Lower leg skin (tissue), 4 donors: ENCODE measurements at regions not wholly inside any gene's neighbourhood (a gene's known extent, or its start where the extent isn't known, plus 50 kb on each side); places are given as distances from the start of the nearest gene placed in this dataset.

Source experiments
- DNase-seq, 2 donors: peaks; one replicate each; pipeline ENCODE4 v3.0.0-alpha.2; 2019; ENCODE audit warnings: low spot score in 2 of 2
- H3K4me3 ChIP-seq: fragments of 200-600 bp; sonication (generic); 2 replicates; pipeline ENCODE4 v1.5.1; 2017; ENCODE audit warnings: mild to moderate bottlenecking, low read depth; ENCODE audit not compliant: poor library complexity, severe bottlenecking
- CTCF ChIP-seq, 3 donors: fragments of 450-650 bp; IDR thresholded peaks; one replicate each; pipeline ENCODE4 v1.5.1; 2016; ENCODE audit warnings: antibody characterized with exemption in 3 of 3, mild to moderate bottlenecking in 3 of 3, moderate library complexity in 2 of 3
- POLR2A ChIP-seq, 2 donors: fragments of 450-650 bp; IDR thresholded peaks; one replicate each; pipeline ENCODE4 v1.6.1; 2016 to 2017; ENCODE audit warnings: antibody characterized with exemption in 2 of 2, mild to moderate bottlenecking in 1 of 2, moderate library complexity in 1 of 2
- WGBS, 2 donors: methylation state at CpG; one replicate each; pipeline ENCODE4 v1.1.5; 2018; 5-methylcytosine and 5-hydroxymethylcytosine counted together
- intact Hi-C: fragments of 100-400 bp; cut with DNase I; formaldehyde crosslinking; loops from one replicate; pipeline ENCODE4 v1.15.0; 2023; ENCODE audit warnings: low total_unique reads

GRCh38 chr12:126767334-126767733 is 1499.6 kb upstream of the TMEM132C start:
- 87 to 94% methylated on average over 7 to 8 of the region's 8 CpGs for whole genome bisulfite sequencing, 2 donors
- intact Hi-C loops: no loop called here
- DNase-seq: no peak
- no peak overlapping the region for H3K4me3 ChIP-seq
- TF ChIP-seq POLR2A (IDR thresholded peaks at IDR 0.05) (no peak), CTCF (IDR thresholded peaks at IDR 0.05) (no peak)

GRCh38 chr12:126768517-126768916 is 1498.5 kb upstream of the TMEM132C start:
- TF ChIP-seq POLR2A (IDR thresholded peaks at IDR 0.05): no peak
- TF ChIP-seq CTCF (IDR thresholded peaks at IDR 0.05): no peak
- intact Hi-C loops: no loop called here
- no peak for DNase-seq
- no peak overlapping the region for H3K4me3 ChIP-seq
- WGBS, 2 donors: 66 to 67% methylated on average over 4 of the region's 4 CpGs

GRCh38 chr12:126770188-126770587 is 1496.8 kb upstream of the TMEM132C start:
- no peak overlapping the region for H3K4me3 ChIP-seq
- TF ChIP-seq POLR2A (IDR thresholded peaks at IDR 0.05) (no peak), CTCF (IDR thresholded peaks at IDR 0.05) (no peak)
- no peak for DNase-seq
- intact Hi-C loops: no loop called here
- 50 to 78% methylated on average over 3 of the region's 3 CpGs for WGBS, 2 donors

GRCh38 chr12:126772171-126772864 is 1494.7 kb upstream of the TMEM132C start:
- DNase-seq: no peak
- no peak for TF ChIP-seq POLR2A (IDR thresholded peaks at IDR 0.05)
- no peak for TF ChIP-seq CTCF (IDR thresholded peaks at IDR 0.05)
- 72 to 88% methylated on average over 18 of the region's 18 CpGs for WGBS, 2 donors
- no peak overlapping the region for H3K4me3 ChIP-seq
- intact Hi-C loops: no loop called here

GRCh38 chr12:126773012-126773411 is 1494.0 kb upstream of the TMEM132C start:
- DNase-seq: no peak
- intact Hi-C loops: no loop called here
- H3K4me3 ChIP-seq: no peak overlapping the region
- TF ChIP-seq POLR2A (IDR thresholded peaks at IDR 0.05) (no peak), CTCF (IDR thresholded peaks at IDR 0.05) (no peak)
- 86 to 90% methylated on average over 5 of the region's 5 CpGs for WGBS, 2 donors

- 84 to 85% methylated on average over 1 of the region's 1 CpG for WGBS, 2 donors
Measured at GRCh38 chr12:126773491-126773890, 1493.5 kb upstream of the TMEM132C start.

More at GRCh38 chr12:126773491-126773890, 1493.5 kb upstream of the TMEM132C start:
- DNase-seq: no peak
- no peak overlapping the region for H3K4me3 ChIP-seq
- intact Hi-C loops: no loop called here
- TF ChIP-seq CTCF (IDR thresholded peaks at IDR 0.05) (no peak), POLR2A (IDR thresholded peaks at IDR 0.05) (no peak)
